ENCODE measurements at regions not wholly inside any gene's neighbourhood (a gene's known extent, or its start where the extent isn't known, plus 50 kb on each side); places are given as distances from the start of the nearest gene placed in this dataset.

- TF ChIP-seq, protein P1, sequence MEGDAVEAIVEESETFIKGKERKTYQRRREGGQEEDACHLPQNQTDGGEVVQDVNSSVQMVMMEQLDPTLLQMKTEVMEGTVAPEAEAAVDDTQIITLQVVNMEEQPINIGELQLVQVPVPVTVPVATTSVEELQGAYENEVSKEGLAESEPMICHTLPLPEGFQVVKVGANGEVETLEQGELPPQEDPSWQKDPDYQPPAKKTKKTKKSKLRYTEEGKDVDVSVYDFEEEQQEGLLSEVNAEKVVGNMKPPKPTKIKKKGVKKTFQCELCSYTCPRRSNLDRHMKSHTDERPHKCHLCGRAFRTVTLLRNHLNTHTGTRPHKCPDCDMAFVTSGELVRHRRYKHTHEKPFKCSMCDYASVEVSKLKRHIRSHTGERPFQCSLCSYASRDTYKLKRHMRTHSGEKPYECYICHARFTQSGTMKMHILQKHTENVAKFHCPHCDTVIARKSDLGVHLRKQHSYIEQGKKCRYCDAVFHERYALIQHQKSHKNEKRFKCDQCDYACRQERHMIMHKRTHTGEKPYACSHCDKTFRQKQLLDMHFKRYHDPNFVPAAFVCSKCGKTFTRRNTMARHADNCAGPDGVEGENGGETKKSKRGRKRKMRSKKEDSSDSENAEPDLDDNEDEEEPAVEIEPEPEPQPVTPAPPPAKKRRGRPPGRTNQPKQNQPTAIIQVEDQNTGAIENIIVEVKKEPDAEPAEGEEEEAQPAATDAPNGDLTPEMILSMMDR (IDR thresholded peaks at IDR 0.05): no peak
Observed at GRCh38 chr14:65153101-65153500, 50.8 kb upstream of the MAX start.

DNA sequence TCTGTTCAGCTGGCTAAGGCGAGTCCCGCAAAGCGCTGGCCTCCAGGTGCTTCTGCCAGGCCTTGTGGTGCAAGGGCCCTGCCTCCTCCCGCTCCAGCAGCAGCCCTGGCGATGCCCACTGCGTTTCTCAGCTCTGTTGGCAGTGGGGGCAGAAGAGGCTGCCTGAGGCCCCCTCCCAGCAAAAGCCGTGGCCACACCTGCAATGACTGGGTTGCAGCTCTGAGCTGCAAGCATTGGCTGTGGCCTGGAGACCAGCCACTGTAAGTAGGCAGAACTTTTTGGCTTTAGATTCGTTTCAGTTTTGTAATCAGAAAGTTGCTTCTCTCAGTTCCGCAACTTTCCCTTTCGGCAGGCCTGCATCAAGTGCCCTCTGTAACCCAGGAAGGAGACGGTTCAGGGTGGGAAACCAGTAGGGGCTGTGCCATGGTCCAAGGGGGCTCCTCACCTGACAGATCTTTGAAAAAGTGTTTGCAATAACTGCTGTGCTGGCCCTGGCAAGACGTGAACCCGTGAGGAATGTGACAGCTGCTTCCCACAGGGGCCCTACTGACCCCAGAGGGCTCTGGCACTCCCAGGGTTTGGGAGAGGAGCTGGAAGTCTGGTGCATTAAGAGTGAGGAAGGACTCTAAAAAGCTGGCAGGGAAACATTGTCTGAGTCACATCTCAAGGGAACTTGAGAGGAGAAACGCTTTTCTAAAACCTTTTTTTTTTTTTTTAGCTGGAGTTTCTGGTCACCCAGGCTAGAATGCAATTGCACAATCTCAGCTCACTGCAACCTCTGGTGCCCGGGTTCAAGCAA lies 54.5 kb upstream of the MAX start:
- Histone ChIP-seq H3K27ac (peak overlapping the region; percentile 71 to 88), H3K4me3 (peak overlapping the region; percentile 59)
- peak; percentile 79 for DNase-seq (ENCODE audit: low spot score)
- TF ChIP-seq, protein P1 (IDR thresholded peaks at IDR 0.05): no peak

More at GRCh38 chr14:65153101-65153500, 50.8 kb upstream of the MAX start:
- Histone ChIP-seq H3K27ac (no peak overlapping the region), H3K4me3 (no peak overlapping the region)
- DNase-seq (ENCODE audit: low spot score): no peak

DNA sequence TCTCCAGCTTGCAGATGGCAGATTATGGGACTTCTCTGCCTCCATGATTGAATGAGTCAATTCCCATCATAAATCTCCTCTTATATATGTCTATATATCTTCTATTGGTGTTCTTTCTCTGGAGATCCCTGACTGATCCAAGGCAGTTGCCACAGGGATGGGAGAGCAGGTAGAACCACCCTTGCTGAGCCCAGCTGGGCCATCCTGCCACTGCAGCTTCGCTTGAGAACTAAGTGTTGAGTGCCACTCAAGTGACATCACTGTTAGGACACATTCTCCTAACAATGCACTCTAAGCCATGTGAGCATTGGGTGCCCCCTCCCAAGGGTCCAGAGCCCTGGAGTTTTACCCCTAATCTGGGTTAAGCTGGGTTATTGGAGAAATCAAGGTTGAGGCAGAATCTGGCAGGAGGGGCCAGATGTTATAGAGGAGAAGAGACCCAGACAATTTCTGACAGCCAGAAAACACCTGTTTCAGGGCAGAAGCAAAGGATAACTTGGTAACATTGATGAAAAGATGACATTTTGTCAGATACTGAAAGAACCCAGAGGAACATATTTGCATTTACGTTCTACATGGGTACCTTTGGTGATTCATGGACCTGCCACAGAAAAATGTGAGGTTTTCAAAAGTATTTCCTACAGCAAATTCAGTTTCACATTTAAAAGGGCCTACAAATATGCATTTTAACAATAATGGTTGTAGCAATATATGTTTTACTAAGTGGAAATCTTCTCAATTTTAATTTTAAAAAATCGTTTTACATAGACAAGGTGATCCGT lies 57.2 kb upstream of the MAX start:
- H3K27ac ChIP-seq: no peak overlapping the region
- TF ChIP-seq, protein P1 (IDR thresholded peaks at IDR 0.05): no peak
- no peak for DNase-seq (ENCODE audit: low spot score)
- no peak overlapping the region for H3K4me3 ChIP-seq

DNA sequence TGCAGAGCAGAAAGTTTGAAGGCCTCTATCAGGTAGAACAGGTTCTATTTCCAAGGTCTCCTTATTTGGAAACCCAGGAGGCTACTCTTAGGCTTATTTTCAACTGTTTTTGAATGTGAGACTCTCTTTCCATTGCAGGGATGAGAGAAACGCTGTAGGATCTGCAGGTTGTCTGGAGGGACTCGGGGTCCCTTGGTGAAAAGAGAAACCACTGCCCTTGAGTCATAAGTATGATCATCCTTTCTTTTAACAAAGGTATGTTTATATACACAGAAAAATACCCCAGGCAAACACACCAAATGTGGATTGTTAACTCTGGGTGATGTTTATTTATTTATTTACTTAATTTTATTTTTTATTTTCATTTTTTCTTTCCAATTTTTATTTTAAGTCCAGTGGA lies 57.8 kb upstream of the MAX start:
- Histone ChIP-seq H3K27ac (no peak overlapping the region), H3K4me3 (no peak overlapping the region)
- TF ChIP-seq, protein P1 (IDR thresholded peaks at IDR 0.05): no peak
- no peak for DNase-seq (ENCODE audit: low spot score)

DNA sequence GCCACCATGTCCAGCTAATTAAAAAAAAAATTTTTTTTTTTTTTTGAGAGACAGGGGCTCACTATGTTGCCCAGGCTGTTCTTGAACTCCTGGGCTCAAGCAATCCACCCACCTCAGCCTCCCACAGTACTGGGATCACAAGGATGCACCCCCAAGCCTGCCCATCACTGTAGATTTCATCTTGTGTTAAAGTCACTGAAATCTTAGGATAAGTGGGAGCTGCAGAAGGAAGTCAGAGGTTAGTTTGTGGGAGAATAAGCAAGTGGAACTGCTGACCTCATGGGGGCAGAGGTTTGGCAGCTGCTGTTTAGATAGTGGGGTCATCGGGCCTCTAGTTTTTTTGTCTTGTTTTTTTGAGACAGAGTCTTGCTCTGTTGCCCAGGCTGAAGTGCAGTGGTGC lies 59.7 kb upstream of the MAX start:
- TF ChIP-seq, protein P1 (IDR thresholded peaks at IDR 0.05): no peak
- Histone ChIP-seq H3K27ac (no peak overlapping the region), H3K4me3 (no peak overlapping the region)
- no peak for DNase-seq (ENCODE audit: low spot score)

- Histone ChIP-seq H3K4me3 (no peak overlapping the region), H3K27ac (no peak overlapping the region)
- TF ChIP-seq, protein P1 (IDR thresholded peaks at IDR 0.05): no peak
- DNase-seq (ENCODE audit: low spot score): no peak
Observed at GRCh38 chr14:65164068-65164824, 61.9 kb upstream of the MAX start.

All from coronary artery (tissue), 2 donors.